Prostate gland (tissue), 2 donors: ENCODE measurements at regions not wholly inside any gene's neighbourhood (a gene's known extent, or its start where the extent isn't known, plus 50 kb on each side); places are given as distances from the start of the nearest gene placed in this dataset.

ENCODE experiments used
- CTCF ChIP-seq, 4 experiments: fragments of 200-600 bp in 2 of 4; fragments of 450-650 bp in 2 of 4; sonication (generic) in 2 of 4; IDR thresholded peaks; 1 replicate in 3 of 4; 2 replicates in 1 of 4; pipeline ENCODE4 v1.5.1; 2016 to 2019; ENCODE audit warnings: antibody characterized with exemption in 4 of 4, mild to moderate bottlenecking in 2 of 4, moderate library complexity in 2 of 4
- POLR2A ChIP-seq: fragments of 450-650 bp; IDR thresholded peaks from one replicate; pipeline ENCODE4 v1.6.1; 2016; ENCODE audit warnings: antibody characterized with exemption, mild to moderate bottlenecking
- POLR2AphosphoS5 ChIP-seq: sonication (generic); formaldehyde crosslinking; IDR thresholded peaks from one replicate; pipeline ENCODE4 v1.6.1; 2017; ENCODE audit warnings: antibody characterized with exemption

GRCh38 chr2:59322005-59322404 is 1080.9 kb upstream of the FANCL start:
- no peak for TF ChIP-seq CTCF (IDR thresholded peaks at IDR 0.05)
- TF ChIP-seq POLR2AphosphoS5, result no peak
- TF ChIP-seq POLR2A, result no peak
